SHP77 treated with DMSO at 0.1 percent for 48 hours (cell line): ENCODE measurements at regions not wholly inside any gene's neighbourhood (a gene's known extent, or its start where the extent isn't known, plus 50 kb on each side); places are given as distances from the start of the nearest gene placed in this dataset.
A peak's percentile ranks its signal among the peaks of the same experiment; 100 is the strongest.
"Not testable (repeated sequence)": the region's sequence is repeated elsewhere in the genome, so short reads cannot be mapped to it uniquely, and the experiment has no call there.

Experiments used
- DNase-seq: peaks from one replicate; lab custom pipeline; 2025; lab: John Stamatoyannopoulos, UW

DNA sequence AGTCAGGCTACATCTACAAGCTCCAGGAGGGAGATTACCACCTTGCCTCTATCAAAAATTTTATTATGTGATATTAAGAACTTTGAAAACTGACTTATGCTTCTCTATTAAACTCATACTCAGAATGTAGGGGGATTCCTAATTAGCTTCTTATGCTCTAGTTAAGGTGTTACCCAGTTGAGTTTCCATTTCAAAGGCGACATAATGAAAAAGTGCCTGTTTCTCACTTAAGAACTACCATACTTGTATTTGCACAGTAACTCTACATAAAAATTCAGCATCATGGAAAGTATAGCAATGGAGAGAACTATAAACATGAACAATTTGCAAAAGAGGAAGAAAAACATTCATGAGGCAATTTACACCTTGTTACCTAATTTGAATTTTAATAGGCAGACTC is 739.1 kb downstream of the ZPLD1 start:
- DNase-seq: no peak

DNA sequence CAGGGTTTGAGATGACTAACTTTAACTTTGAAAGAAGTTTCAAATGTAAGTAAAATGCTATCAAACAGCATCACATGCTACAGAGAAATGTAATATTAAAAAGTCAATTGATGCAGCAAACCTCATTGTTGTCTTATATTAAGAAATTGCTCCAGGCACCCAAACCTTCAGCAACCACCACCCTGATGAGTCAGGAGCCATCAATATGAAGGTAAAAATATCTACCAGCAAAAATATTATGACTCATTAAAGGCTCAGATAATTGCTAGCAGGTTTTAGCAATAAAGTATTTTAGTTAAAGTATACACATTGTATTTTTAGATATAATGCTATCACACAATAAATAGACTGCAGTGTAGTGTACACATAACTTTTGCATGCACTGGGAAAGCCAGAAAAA is 746.3 kb downstream of the ZPLD1 start:
- no peak for DNase-seq

DNA sequence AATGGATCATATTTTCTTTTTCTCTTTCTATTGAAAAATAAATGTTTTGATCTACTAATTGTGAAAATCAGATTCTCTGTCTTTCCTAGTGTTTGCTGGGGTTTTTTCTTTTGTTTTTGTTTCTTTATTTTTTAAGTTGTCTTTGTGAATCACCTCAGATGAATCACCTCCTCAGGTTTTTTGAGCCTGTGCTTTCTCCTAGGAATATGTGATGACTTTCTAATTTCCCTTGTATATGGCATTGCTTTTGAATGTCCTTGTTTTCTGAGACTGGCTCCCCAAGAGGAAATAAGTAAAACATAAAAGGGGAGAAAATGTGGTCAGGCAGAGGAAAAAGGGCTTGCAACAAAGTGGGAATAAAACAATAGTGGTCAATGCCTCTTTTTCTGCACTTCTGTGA is 750.0 kb downstream of the ZPLD1 start:
- no peak for DNase-seq

DNA sequence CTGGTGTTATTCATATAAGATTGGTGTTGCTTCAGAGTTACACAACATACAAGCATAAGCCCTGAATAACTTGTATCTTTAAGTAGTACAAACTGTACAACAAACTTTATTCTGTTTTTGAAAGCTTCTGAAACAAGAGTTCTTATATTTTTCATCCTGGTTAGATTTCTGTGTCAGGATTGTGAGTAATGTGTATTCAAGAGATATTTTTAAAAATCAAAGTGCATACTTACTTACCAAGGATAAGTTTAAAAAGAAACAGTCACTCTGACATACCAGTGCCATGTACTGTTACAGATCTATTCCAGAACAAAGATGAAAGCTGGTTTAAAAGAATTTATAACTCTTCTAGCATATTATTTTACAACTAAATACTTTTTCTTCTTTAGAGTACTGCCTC is 755.1 kb downstream of the ZPLD1 start:
- no peak for DNase-seq

DNA sequence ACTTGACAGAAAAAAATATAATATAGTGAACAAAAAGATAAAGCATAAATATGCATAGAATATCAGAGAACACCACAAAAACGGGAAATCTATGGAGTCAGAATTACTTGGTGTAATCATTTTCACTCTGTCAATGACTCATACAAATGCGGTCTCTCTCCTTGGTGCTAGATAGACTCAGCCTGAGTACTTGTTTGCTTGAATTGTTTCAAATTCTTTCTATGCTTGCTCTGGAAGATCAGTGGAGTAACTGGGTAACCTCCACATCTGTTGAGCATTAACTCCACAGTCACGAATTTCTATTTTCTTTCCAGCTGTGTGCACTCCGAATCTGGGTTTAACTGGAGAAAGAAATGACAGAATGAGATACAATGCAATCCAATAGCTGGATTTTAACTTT is 760.4 kb downstream of the ZPLD1 start:
- no peak for DNase-seq

DNA sequence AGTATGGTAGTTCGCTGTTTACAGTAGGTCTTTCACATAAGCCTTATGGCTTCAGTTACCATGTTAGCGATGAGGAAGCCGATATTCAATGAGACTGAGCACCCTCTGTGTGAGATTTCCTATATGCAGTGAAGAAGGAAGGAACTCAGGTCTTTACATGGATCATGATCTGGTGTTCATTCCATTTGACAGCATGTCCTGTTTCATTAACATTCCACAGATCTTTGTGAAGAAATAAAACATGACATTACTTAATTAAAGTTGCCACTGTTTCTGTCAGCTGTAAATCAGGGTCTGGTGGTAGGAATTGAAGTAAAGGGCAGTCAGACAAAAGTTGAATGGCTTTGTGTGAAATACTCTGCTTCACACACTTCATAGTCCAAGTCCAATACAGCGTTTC is 768.6 kb downstream of the ZPLD1 start:
- DNase-seq: no peak

DNA sequence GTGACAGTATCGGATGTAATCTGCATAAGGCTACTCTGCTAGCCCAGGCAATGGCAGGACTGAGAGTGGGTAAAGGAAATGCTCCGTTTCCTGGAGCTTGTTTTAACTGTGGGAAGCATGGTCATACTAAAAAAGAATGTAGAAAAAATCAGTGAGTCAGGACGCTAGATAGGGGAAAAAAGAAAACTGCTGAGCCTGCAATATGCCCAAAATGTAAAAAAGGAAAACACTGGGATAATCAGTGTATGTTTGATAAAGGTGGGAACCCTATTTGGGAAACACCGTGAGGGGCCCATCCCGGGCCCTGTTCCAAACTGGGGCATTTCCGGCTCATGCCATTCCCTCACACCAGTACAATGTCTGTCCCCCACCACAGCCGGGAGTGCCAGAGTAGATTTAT is 775.8 kb downstream of the ZPLD1 start:
- DNase-seq: no peak

DNA sequence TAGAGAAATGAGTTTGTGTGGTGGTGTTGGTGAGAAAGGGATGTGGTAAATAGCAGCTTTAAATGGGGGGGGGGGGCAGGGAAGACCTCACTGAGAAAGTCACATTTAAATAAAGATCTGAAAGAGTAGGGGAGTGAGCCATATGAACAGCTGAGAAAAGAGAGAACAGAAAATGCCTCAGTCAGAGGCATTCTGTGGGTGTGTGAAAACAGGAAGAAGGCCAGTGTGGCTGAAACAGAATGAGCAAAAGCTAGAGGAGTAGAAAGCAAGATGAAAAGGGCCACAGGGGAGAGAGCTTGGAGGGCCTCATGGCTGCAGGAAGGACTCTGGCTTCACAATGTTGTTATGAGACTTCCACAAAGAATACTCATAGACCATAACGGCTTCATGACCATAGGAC is 783.3 kb downstream of the ZPLD1 start:
- DNase-seq: no peak

DNA sequence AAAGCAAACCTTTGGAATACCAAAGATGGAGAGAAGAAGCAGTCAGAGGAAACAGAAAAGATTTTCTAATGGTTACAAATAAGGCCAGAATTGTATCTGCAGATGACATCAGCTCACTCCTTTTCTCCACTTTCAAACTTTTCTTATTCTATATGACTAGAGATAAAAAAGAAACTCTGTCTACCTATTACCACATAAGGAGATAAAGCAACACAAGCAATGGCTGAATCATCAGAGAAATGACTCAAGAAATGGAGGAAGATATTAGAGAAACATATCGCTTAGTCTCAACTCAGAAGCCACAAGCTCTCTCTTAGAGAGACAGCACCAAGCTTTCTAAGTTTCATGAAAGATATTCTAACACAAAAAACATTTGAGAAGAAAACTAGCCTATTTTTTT is 784.0 kb downstream of the ZPLD1 start:
- DNase-seq: no peak

DNA sequence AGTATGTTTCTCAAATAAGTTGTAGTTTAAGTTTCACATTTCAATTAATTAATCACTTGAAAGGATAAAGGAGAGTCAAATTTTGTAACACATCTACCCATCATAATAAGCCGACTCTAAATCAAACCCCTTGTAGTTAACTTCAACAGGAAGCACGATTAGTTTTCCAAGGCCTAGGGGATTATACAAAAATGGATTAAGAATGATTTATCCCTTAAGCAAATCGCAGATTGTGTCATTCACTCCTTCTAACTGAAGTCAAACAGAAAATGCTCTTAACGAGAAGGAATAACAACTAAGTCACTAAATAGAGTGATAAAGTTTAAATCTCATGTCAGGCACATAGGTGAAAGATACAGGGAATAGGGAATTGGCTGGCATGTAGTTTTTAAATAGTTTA is 792.8 kb downstream of the ZPLD1 start:
- DNase-seq: no peak

DNA sequence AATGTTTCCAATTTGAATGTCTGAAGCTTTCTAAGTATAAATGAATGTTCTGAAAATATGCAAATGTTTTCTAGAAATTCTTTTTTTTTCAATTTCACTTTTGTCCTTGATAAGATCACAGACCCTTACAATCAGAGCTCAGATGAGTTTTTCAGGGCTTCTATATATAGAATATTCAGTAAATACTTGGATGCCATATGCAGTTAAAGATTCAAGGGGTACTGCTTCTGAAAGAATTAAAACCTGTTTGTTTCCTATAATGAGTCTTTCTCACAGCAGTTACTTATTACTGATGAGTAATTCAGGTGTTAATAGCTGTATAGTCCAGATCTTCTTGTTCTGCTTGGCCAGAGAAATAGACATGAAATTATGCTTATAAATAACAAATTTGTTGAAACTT is 812.6 kb downstream of the ZPLD1 start:
- DNase-seq: no peak

DNA sequence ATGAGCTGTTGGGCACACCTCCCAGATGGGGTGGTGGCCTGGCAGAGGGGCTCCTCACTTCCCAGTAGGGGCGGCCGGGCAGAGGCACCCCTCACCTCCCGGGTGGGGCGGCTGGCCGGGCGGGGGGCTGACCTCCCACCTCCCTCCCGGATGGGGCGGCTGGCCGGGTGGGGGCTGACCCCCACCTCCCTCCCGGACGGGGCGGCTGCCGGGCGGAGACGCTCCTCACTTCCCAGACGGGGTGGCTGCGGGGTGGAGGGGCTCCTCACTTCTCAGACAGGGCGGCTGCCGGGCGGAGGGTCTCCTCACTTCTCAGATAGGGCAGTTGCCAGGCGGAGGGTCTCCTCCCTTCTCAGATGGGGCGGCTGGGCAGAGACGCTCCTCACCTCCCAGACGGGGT is 820.0 kb downstream of the ZPLD1 start:
- not testable (repeated sequence) for DNase-seq

DNA sequence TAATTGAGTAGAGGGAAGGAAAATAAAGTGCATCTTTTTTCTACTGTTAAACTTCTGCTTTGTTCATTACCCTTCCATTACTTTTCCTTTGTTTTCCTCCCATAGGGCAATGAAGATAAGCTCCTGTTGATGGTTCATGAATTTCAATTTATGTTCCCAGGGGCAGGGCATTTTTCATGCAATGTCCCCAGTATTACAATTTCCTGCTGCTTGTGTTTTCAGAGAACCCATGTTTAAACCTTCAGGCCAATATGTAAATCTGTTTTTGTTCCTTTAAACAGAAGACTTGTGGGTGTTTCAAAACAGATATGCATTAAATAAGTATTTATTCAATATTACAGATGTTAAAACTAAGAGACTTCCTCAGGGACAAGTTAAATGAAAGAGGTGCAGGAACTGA is 834.5 kb downstream of the ZPLD1 start:
- DNase-seq: no peak

DNA sequence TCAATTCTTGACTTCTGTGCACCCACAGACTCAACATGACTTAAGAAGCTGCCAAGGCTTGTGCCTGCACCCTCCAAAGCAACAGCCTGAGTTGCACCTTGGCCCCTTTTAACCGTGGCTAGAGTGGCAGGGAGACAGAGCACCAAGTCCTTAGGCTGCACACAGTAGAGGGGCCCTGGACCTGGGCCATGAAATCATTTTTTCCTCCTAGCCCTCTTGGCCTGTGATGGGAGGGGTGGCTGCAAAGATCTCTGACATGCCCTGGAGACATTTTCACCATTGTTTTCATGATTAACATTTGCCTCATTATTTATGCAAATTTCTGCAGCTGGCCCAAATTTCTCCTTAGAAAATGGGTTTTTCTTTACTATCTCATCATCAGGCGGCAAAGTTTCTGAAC is 836.8 kb downstream of the ZPLD1 start:
- no peak for DNase-seq

DNA sequence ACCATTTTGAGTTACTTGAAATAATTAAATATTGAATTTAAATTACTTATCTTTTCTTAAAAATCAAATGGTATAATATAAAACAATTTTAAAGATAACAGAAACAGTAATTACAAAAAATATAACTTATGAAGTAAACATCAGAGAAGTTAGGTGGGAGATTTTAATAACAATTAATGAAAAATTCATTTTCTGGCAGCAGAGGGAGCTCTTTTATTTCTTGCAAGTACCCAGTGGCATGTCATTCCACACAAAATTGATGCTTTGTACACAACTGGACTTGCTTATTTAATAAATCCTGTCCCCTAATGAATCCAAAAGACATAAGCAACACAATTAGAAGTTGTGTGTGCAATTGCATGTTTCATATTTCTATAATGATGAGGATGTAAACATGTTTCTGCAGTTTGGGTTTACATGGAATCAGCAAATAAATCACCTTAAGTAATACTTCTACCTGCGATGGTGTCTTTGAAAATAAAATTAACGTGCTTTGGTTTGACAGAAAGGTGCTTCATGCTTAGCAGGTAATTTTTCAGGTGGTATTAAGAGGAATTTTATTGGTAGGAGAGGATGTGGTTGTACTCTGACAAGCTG is 861.3 kb downstream of the ZPLD1 start:
- peak; percentile 5 for DNase-seq

DNA sequence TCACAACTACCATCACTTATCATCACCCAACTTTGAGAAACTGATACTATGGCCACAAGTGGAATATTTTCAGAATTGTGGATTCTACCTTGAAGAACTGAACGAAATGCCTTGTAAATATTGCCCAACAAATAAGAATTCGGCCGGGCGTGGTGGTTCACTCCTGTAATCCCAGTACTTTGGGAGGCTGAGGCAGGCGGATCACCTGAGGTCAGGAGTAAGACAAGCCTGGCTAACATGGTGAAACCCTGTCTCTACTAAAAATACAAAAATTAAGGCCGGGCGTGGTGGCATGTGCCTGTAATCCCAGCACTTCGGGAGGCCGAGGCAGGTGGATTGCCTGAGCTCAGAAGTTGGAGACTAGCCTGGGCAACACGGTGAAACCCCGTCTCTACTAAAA is 862.7 kb downstream of the ZPLD1 start:
- not testable (repeated sequence) for DNase-seq

DNA sequence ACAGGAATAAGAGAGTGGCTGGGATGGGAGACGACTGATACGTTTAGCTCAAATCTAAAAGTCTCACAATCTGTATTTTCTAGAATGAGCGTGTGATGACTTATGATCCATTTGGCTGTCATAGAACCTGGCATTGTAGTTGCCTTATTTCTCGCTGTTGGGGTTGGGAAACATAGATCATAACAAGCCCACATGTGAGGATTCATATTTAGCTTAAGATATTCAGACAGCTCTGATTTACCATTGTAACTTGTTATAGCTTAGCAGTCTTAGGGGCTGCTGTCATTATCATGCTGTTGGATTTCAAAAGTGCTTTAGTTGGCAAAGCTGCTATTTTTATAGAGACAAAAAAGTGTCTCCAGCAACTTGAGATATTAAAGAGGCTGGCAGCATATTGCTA is 871.3 kb downstream of the ZPLD1 start:
- DNase-seq: no peak

DNA sequence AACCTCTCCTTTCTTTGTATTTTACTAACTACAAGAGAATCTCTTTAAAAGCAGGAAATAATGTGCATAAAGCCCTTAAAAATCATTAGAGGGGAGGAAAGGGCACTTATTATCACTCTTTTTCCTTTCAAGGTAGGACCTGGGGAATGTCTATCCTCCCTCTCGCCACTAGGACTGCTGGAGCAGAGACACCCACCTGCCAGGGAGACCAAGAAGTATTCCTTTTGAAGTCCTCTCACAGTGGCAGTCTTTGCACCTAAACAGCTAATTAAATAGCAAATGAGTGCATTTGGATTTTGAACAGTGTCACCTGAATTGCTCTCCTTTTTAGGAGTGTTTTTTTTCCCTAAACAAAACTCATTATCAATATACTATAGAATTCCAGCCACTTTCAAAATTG is 874.1 kb downstream of the ZPLD1 start:
- DNase-seq: no peak

DNA sequence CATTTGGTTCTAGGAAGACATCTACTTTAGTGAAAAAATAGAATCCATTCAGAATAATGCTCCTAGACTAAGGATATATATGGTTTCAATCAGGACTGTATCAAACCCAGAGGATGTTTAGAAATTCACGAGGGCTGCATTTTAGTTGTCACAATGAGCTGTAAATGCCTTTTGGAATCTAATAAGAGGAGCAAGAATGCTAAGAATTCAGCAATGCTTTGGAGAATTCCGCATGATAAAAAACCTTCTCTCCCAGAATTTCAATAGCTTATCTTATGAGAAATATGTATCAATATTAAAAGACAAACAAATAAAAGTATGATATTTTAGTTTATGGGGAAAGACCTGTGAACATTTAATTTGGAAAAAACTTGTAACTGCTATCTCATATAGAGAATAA is 885.1 kb downstream of the ZPLD1 start:
- DNase-seq: no peak

DNA sequence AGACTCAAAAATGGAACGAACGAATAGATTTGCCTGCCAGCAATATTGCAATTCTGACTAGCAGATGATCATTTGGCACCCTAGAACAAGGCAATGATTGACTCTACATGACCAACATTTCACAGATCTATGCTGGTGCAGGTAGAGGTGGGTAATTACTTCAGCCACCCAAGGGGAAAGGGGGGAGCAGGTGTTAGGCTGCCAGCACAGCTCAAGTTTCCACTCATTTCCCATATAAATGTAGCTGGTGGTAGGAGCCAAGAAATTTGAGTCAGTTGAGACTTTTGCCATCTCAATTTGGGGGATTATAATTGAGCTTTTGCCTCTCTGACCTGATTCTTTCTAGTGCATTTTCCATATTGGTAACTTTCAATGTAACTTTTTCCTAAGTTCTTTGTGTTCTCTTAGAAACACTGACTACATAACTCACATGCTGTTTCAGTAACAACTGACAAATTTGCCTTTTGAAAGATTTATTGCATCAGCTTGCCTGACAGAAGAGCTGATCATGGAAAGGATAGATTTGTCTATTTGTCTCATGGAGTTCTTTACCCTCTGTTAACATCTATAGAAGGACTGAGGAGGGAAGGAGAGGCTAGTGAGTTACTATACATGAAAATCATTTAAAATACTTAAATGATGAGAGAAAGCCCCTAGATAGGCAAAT is 902.5 kb downstream of the ZPLD1 start:
- no peak for DNase-seq

DNA sequence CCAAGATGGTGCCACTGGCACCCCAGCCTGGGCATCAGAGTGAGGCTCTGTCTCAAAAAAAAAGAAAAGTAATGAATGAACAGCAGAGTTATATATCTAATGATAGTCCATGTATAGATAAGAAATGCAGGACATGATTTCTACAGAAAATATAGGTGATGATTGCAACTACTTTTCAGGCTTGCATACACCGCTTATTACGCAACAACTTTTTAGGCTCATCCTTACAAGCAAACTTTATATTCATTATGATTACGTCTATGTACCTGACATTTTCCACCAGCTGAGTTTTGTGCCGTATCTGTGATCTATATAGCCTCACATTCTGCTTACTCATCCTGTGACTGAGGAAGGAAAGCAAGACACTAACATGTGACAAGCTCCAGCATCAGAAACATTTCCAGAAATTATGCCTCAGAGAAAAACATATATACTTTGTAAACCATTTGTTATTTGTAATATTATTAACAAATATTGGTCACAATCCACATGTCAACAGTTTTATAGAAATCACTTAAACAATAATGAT is 906.3 kb downstream of the ZPLD1 start:
- DNase-seq: no peak

DNA sequence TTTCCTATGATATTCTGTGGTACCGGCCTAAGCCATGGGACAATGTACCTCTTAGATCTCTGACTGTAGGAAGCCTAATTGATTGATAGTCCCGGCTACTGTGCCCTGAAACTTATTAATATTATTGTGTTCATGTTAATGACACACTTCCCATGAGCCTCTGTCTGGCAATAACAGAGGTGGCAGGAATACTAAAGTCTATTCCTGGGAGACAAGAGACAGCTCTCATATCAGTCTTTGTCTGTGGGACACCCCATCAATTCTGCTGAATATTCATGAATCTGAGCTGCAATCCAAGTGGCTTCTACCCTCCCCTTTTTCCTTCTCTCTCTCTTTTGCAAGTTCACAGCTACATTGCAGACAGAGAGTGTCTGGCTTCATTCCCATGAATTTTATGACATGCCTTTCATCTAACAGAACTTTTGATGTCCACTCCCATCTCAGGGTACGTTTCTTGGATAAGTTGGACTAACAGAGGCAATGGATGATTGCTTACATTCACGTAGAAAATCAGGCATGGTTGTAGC is 907.5 kb downstream of the ZPLD1 start:
- DNase-seq: no peak

DNA sequence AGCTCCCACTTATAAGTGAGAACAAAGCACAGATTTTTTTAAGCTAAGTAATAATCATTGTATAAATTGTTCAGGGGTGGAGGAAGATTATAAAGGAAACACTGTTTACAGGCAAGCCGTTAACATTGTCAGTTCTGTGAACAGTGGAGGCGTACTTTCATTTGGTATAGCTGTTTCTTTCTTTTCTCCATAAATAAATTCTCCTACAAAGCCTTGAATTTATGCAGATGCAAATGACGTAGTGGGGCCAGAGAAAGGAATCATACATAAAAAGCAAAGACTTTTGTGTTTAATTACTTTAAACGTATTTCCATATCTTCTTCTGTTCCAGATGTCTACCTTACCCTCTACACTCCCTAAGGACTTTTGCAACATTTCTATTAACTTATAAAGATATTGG is 914.9 kb downstream of the ZPLD1 start:
- DNase-seq: no peak

DNA sequence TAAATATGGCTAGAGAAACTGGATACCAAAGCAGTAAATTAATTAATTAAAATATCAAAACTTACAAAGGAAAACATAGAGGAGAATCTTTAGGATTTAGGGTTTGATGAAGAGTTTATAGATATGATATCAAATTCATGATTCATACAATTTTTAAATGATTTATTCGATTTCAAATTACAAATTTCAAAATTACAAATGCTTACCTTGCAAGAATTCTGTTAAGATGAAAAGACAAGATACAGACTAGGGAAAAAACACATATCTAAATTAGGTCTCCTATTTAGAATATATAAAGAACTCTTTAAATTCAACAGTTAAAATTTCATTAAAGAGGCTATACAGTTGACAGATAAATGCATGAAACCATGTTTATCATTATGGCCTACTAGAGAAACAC is 930.7 kb downstream of the ZPLD1 start:
- DNase-seq: no peak
